ENCODE measurements at regions not wholly inside any gene's neighbourhood (a gene's known extent, or its start where the extent isn't known, plus 50 kb on each side); places are given as distances from the start of the nearest gene placed in this dataset.

DNA sequence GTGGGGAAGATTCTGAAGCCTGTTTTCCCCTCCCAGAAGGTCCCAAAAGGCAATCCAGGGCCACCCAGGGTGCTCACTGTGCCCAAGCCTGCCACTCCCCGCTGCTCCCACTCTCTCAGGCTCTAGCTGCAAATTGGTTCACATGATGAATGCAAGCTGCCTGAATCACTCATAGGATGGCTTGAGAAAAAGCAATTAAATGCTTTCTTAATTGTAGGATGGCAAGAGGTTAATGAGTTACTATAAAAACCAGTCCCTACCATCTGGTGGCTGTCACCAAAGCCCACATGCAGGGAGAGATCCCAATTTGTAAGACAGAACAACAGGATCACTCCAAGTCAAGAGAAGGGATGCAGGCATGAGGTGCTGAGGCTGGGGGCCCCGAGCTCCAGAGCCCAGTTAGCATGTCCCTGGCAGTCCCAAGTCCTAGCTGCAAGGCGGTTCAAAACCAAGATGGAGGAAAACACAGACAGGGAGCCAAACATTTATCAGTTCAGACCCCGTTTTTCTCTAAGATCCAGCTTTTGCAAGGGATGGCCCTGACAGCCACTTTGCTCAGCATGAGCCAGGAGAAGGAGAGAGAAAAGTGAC, 207.1 kb downstream of the UACA start:
- H3F3A ChIP-seq (ENCODE audit: control insufficient read depth, insufficient read depth), result no peaks in the 10 kb centered on the region
- H3K27me3 ChIP-seq (ENCODE audit: control insufficient read depth, low read length), result peaks cover 5% of the 10 kb centered on the region; the same call in 1 of the 2 replicates
- H4K20me1 ChIP-seq (ENCODE audit: control insufficient read depth, insufficient read depth, low read depth, low read length), result no peaks in the 10 kb centered on the region
- H3K9me2 ChIP-seq (replicated peaks; ENCODE audit: control insufficient read depth, low read length), result no peaks in the 10 kb centered on the region
- no peak overlapping the region for H3K27ac ChIP-seq (ENCODE audit: low read depth, low read length)
- no peak overlapping the region for H3K4me3 ChIP-seq (ENCODE audit: low read length)
- no peaks in the 10 kb centered on the region for H3K4me1 ChIP-seq (ENCODE audit: control insufficient read depth, low read length)
- H3K79me2 ChIP-seq (ENCODE audit: control insufficient read depth, low read length), result no peaks in the 10 kb centered on the region
- no peak overlapping the region for H3K4me2 ChIP-seq (ENCODE audit: low read length)
- TF ChIP-seq, protein P1, sequence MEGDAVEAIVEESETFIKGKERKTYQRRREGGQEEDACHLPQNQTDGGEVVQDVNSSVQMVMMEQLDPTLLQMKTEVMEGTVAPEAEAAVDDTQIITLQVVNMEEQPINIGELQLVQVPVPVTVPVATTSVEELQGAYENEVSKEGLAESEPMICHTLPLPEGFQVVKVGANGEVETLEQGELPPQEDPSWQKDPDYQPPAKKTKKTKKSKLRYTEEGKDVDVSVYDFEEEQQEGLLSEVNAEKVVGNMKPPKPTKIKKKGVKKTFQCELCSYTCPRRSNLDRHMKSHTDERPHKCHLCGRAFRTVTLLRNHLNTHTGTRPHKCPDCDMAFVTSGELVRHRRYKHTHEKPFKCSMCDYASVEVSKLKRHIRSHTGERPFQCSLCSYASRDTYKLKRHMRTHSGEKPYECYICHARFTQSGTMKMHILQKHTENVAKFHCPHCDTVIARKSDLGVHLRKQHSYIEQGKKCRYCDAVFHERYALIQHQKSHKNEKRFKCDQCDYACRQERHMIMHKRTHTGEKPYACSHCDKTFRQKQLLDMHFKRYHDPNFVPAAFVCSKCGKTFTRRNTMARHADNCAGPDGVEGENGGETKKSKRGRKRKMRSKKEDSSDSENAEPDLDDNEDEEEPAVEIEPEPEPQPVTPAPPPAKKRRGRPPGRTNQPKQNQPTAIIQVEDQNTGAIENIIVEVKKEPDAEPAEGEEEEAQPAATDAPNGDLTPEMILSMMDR (IDR thresholded peaks at IDR 0.05; ENCODE audit: low read depth, low read length, poor library complexity, severe bottlenecking), result no peak
- no peak for TF ChIP-seq EZH2phosphoT487 (IDR thresholded peaks at IDR 0.05; ENCODE audit: borderline replicate concordance, low read length)
- no peaks in the 10 kb centered on the region for H3K9me3 ChIP-seq (ENCODE audit: control insufficient read depth, insufficient read depth, low read length)
- H3K36me3 ChIP-seq (ENCODE audit: control insufficient read depth, low read length), result no peaks in the 10 kb centered on the region

DNA sequence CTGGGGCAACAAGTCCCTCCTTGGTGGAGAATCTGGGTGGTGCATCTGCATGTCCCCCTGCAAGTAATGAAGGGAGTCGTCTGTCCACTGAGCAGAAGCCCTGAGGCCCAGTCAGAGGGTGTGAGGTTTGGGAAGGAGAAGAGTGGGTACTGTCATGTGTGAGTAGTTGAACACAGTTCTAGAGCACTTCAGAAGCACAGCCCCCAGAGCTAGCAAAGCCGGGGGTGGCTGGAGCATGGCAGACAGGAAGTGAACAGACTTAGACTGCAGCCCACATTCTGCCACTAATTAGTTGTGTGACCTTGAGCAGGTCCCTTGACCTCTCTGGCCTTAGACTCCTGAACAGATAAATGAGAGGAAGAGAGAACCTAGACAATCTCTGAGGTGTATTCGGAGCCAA, 207.6 kb downstream of the UACA start:
- H4K20me1 ChIP-seq (ENCODE audit: control insufficient read depth, insufficient read depth, low read depth, low read length), result no peaks in the 10 kb centered on the region
- peaks cover 5% of the 10 kb centered on the region; the same call in 1 of the 2 replicates for H3K27me3 ChIP-seq (ENCODE audit: control insufficient read depth, low read length)
- no peaks in the 10 kb centered on the region for H3K9me3 ChIP-seq (ENCODE audit: control insufficient read depth, insufficient read depth, low read length)
- no peaks in the 10 kb centered on the region for H3K9me2 ChIP-seq (replicated peaks; ENCODE audit: control insufficient read depth, low read length)
- H3K4me3 ChIP-seq (ENCODE audit: low read length), result no peak overlapping the region
- no peaks in the 10 kb centered on the region for H3K36me3 ChIP-seq (ENCODE audit: control insufficient read depth, low read length)
- no peaks in the 10 kb centered on the region for H3K79me2 ChIP-seq (ENCODE audit: control insufficient read depth, low read length)
- H3K4me2 ChIP-seq (ENCODE audit: low read length), result no peak overlapping the region
- no peak for TF ChIP-seq EZH2phosphoT487 (IDR thresholded peaks at IDR 0.05; ENCODE audit: borderline replicate concordance, low read length)
- TF ChIP-seq, protein P1 (IDR thresholded peaks at IDR 0.05; ENCODE audit: low read depth, low read length, poor library complexity, severe bottlenecking), result no peak
- H3F3A ChIP-seq (ENCODE audit: control insufficient read depth, insufficient read depth), result no peaks in the 10 kb centered on the region
- H3K27ac ChIP-seq (ENCODE audit: low read depth, low read length), result no peak overlapping the region
- H3K4me1 ChIP-seq (ENCODE audit: control insufficient read depth, low read length), result no peaks in the 10 kb centered on the region

DNA sequence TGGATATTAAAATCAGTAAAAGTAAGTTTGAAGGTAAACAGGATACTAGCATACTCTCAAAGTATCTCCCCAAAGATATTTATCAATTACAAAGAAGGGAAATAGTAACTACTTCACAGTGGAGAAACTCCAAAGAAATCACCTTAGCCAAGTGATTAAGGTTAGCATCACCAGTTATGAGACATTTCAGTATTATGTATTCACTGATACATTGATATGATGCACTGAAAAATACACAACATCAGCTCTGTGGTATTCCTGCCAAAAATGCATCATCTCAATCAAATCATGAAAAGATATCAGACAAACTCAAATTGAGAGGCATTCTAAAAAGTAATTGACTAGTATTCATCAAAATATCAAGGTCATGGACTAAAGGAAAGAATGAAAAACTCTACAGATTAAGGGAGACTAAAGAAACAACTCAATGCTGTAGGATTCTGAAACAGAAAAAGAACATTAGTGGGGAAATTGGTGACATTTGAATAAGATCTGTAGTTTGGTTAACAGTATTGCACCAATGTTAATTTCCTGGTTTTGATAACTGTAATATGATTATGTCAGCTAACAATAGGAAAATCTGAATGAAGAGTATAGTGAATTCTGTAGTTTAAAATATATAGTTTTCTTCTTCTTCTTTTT, 215.4 kb downstream of the UACA start:
- H3K27me3 ChIP-seq (ENCODE audit: control insufficient read depth, low read length), result peaks cover 6% of the 10 kb centered on the region; the same call in 1 of the 2 replicates
- TF ChIP-seq EZH2phosphoT487 (IDR thresholded peaks at IDR 0.05; ENCODE audit: borderline replicate concordance, low read length), result no peak
- TF ChIP-seq, protein P1 (IDR thresholded peaks at IDR 0.05; ENCODE audit: low read depth, low read length, poor library complexity, severe bottlenecking), result no peak
- H3K9me3 ChIP-seq (ENCODE audit: control insufficient read depth, insufficient read depth, low read length), result no peaks in the 10 kb centered on the region
- no peaks in the 10 kb centered on the region for H3K36me3 ChIP-seq (ENCODE audit: control insufficient read depth, low read length)
- H3K4me3 ChIP-seq (ENCODE audit: low read length), result no peak overlapping the region
- H3K79me2 ChIP-seq (ENCODE audit: control insufficient read depth, low read length), result no peaks in the 10 kb centered on the region
- no peaks in the 10 kb centered on the region for H4K20me1 ChIP-seq (ENCODE audit: control insufficient read depth, insufficient read depth, low read depth, low read length)
- no peaks in the 10 kb centered on the region for H3F3A ChIP-seq (ENCODE audit: control insufficient read depth, insufficient read depth)
- H3K9me2 ChIP-seq (replicated peaks; ENCODE audit: control insufficient read depth, low read length), result no peaks in the 10 kb centered on the region
- no peaks in the 10 kb centered on the region for H3K4me1 ChIP-seq (ENCODE audit: control insufficient read depth, low read length)
- no peak overlapping the region for H3K4me2 ChIP-seq (ENCODE audit: low read length)
- no peak overlapping the region for H3K27ac ChIP-seq (ENCODE audit: low read depth, low read length)
